Fibroblast of the aortic adventitia (primary cell): ENCODE measurements at regions not wholly inside any gene's neighbourhood (a gene's known extent, or its start where the extent isn't known, plus 50 kb on each side); places are given as distances from the start of the nearest gene placed in this dataset.
A peak's percentile ranks its signal among the peaks of the same experiment; 100 is the strongest.

Source experiments
- DNase-seq: peaks from one replicate; pipeline ENCODE4 v3.0.0-alpha.2; 2010; ENCODE audit warnings: low read depth
- H3K4me3 ChIP-seq: 2 replicates; pipeline ENCODE4 v1.5.1; 2011; ENCODE audit warnings: low read depth, mild to moderate bottlenecking, control low read depth, low read length, moderate library complexity
- CTCF ChIP-seq: IDR thresholded peaks from 2 replicates; pipeline ENCODE4 v1.5.1; 2011; ENCODE audit warnings: mild to moderate bottlenecking, low read length, control low read depth, inconsistent platforms; ENCODE audit not compliant: insufficient read depth

GRCh38 chr10:28431139-28431538 lies 101.8 kb upstream of the WAC start:
- TF ChIP-seq CTCF, result no peak
- H3K4me3 ChIP-seq, result no peak overlapping the region
- no peak for DNase-seq

GRCh38 chr10:28432210-28432676 lies 100.7 kb upstream of the WAC start:
- peak; percentile 80 for TF ChIP-seq CTCF
- H3K4me3 ChIP-seq, result no peak overlapping the region
- peak; percentile 83 for DNase-seq

- DNase-seq, result no peak
- no peak overlapping the region for H3K4me3 ChIP-seq
- TF ChIP-seq CTCF, result no peak
Observed at GRCh38 chr10:28434063-28434462, 98.9 kb upstream of the WAC start.

GRCh38 chr10:28442403-28442802 lies 90.5 kb upstream of the WAC start:
- TF ChIP-seq CTCF, result no peak
- no peak for DNase-seq
- H3K4me3 ChIP-seq, result no peak overlapping the region

GRCh38 chr10:28444031-28444430 lies 88.9 kb upstream of the WAC start:
- no peak for DNase-seq
- H3K4me3 ChIP-seq, result no peak overlapping the region
- TF ChIP-seq CTCF, result no peak

DNA sequence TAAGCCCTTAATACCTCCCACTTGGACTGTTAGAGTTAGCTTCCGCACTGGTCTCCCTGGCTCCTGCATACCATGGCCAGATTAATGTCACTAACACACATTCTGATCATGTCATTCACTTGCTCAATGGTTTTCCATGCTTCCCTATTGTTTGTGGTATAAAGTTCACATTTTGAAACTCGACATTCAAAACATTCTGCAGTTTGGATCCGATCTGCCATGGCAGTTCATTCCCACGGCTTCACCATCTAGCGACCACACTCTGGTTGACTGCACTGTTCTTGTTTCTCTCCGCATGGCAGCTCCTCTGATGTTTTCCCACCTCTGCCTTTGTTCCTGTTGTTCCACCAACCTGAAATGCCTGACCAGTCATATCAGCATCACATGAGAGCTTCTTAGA lies 87.4 kb upstream of the WAC start:
- no peak for DNase-seq

More for the DNA sequence above, 87.4 kb upstream of the WAC start:
- no peak overlapping the region for H3K4me3 ChIP-seq
- no peak for TF ChIP-seq CTCF
